ENCODE measurements at regions not wholly inside any gene's neighbourhood (a gene's known extent, or its start where the extent isn't known, plus 50 kb on each side); places are given as distances from the start of the nearest gene placed in this dataset.
"Not testable (repeated sequence)": the region's sequence is repeated elsewhere in the genome, so short reads cannot be mapped to it uniquely, and the experiment has no call there.

DNA sequence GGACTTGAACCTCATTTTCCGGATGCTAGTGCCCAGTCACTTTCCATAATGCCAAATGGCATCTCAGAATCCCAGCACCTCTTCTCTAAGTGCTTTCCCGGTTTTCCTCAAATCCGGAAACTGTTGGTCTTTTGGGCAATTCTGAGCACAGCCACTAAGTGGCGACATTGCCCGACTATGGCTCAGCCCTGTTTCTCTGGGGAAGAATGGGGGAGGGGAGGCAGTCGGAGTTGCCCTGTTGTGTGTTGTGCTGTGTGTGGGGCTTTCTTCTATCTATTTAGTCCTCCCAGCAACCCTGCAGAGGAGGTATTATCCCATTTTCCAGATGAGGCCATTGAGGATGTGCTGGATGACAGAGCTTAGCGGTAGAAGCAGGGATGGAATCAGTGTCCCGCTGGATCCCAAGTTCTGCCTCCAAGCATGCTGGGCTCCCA is 175.0 kb downstream of the FCRL5 start:
- not testable (repeated sequence) for TF ChIP-seq POLR2AphosphoS5 (IDR thresholded peaks at IDR 0.05; ENCODE audit: low read depth, low read length); POLR2A (IDR thresholded peaks at IDR 0.05; ENCODE audit: low read depth, low read length); TAF1 (IDR thresholded peaks at IDR 0.05; ENCODE audit: borderline replicate concordance, low read depth, low read length)

All from GM12892 (cell line).